HG03095 (cell line): ENCODE measurements at regions not wholly inside any gene's neighbourhood (a gene's known extent, or its start where the extent isn't known, plus 50 kb on each side); places are given as distances from the start of the nearest gene placed in this dataset.
"Not testable (repeated sequence)": the region's sequence is repeated elsewhere in the genome, so short reads cannot be mapped to it uniquely, and the experiment has no call there.

ENCODE experiments used
- ATAC-seq: cut with Tn5 transposase; IDR thresholded peaks from one replicate; pipeline ENCODE4 v1.9.1; 2021; ENCODE audit warnings: moderate library complexity; ENCODE audit not compliant: unreplicated experiment

- ATAC-seq = no peak
Measured at GRCh38 chr12:28023156-28023887, 50.8 kb upstream of the PTHLH start.

DNA sequence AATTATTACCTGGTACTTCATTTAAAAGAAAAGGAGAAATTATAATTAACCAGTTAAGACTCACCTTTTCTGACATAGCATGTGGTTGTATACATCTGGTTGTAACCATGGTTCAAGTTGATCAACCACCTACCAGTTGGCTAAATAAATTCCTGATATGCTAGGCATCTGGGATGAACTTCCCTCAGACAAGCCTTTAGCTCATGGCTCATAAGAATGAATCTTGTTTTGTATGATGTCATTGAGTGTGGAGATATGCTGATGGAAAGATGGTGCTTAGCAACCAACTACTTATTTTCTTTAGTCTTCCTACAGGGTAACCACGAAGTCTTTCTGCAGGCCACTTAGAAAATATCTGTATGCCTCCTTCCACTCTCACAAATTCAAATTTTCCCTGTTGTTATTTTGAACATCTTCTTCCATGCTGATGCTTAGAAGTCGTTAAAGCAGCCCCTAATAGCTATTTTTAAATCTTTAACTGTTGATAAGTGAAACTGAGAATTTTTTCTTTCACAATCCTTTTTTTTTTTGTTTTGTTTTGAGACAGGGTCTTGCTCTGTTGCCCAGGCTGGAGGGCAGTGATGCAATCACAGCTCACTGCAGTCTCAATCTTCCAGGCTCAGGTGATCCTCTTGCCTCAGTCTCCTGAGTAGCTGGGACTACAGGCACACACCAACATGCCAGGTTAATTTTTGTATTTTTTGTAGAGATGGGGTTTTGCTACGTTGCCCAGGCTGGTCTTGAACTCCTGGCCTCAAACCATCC is 51.9 kb upstream of the PTHLH start:
- ATAC-seq = no peak

- ATAC-seq = no peak
Measured at GRCh38 chr12:28025821-28026505, 53.4 kb upstream of the PTHLH start.

DNA sequence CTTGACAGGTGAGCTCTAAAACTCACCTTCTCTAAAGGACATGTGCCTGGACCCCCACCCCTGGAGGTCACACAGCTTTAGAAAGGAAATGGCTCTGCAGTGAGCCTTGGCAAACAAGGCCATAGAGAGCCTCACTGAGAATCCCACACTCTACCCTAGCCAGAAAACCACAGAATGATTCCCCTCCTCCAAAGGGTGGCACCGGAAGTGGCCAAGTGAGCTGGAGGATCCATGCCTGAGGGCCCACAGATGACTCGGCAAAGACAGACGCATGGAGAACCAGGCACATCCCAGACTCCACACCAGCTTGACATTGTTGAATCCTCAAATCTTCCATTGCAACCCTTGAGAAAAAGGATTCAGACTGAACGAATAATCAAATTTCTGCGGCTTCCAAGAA is 54.2 kb upstream of the PTHLH start:
- no peak for ATAC-seq

DNA sequence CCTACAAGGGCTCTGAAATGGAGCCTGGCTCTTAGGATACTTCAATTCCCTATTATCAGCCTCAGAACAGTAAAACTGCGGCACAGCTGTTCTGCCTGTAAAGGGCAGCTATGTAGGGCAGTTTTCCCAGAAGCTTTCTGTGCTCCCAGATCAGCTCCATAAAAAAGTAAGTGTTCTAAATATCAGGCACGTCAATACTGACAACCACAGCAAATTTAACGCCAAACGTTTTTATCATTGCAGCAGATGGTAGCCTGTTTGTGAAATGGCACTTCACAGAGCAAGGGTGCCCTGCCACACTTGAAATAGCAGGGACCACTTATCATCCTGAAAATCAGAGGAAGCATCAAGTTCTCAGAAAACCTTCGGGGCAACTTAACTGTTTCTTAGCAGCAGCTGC is 54.8 kb upstream of the PTHLH start:
- no peak for ATAC-seq

- ATAC-seq = no peak
Measured at GRCh38 chr12:28027947-28028724, 55.6 kb upstream of the PTHLH start.

DNA sequence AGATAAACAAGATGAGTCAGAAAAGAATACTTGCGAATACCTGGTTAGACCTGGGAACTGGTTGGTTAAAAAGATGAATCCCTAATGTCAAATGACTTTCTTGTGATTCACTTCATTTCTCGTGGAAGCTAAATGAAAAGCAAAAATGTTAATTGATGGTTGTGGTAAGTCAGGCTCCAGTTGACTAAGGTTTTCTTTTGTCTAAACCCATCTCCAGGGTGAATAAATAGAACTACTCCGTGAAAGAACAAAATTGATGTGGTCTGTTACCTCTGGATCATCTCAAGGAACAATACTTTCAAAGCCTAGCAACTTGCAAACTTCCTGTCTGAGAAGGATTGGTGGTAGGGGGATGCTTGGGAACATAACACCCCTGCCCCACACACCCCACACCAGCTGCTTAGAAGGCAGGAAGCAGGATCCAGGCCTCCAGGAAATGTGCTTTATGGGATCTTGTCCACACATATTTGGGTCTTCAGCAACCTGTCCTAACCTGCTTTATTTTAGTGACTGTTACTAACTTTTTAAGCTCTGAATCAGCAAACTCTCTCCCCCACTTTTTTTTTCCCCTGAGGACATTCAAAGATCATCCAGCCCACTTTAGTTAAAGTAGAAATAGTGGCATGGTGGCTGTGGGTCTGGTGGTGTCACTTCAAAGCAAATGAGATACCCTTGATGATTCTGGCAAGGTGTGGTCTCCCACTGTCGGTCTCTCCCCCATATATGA is 60.4 kb upstream of the PTHLH start:
- no peak for ATAC-seq

GRCh38 chr12:28033538-28033915 is 61.0 kb upstream of the PTHLH start:
- no peak for ATAC-seq

DNA sequence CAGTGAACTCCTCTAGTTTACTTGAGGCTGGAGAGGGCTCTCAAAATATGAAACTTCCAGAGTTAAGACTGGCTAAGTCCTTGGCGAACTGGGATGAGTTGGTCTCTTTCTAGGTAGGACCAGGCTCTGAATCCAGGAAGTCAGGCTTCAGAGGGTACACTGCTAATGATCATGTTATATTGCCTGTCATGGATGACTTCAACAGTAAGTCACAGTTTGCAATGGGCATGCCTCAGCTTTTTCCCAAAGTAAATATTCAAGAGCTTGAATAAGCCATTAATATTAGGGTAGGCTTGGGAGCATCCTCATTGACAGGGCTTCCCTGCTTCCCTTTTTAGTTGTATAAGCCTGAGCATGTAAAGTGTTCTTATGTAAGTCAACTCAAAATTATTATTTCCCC is 61.7 kb upstream of the PTHLH start:
- no peak for ATAC-seq

DNA sequence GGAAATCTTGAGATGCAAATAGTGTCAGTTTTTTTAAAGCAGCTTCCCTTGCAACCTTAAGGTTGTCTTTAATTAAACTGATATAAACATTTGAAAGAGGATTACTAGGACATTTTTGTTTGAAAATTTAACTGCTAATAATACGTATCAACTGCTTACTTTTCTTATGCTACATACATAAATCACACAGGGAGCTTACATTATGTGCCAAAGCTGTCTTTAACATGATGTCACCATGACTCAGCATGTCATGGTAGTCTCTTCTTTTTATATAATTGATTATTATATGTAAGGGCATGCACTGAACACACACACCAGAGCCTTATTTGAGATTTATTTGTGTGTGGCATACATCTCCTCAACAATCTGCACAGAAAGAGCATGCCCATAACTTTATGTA is 63.0 kb upstream of the PTHLH start:
- ATAC-seq = no peak

- ATAC-seq = no peak
Measured at GRCh38 chr12:28036940-28037339, 64.4 kb upstream of the PTHLH start.

DNA sequence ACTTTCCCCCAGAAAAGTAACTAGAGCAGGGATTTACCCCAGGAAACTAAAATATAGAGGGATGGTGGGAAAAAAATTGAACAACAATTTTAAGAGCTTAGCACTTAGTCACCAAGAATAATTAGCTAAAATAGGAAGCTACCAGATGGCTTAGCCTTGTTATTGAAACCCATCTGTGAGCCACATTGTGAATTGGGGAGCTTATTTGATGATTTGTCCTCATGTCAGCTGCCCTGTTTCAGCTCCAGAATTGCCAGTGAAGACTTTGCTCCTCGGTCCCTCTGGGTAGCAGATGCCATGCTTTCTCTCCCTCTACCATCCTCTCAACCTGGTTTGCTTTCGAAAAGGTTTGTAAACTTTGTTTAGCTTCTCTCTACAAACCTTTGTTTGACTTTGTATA is 67.7 kb upstream of the PTHLH start:
- ATAC-seq = no peak

GRCh38 chr12:28046600-28046999 is 74.1 kb upstream of the PTHLH start:
- ATAC-seq = not testable (repeated sequence)

- ATAC-seq = no peak
Measured at GRCh38 chr12:28050606-28051005, 78.1 kb upstream of the PTHLH start.

DNA sequence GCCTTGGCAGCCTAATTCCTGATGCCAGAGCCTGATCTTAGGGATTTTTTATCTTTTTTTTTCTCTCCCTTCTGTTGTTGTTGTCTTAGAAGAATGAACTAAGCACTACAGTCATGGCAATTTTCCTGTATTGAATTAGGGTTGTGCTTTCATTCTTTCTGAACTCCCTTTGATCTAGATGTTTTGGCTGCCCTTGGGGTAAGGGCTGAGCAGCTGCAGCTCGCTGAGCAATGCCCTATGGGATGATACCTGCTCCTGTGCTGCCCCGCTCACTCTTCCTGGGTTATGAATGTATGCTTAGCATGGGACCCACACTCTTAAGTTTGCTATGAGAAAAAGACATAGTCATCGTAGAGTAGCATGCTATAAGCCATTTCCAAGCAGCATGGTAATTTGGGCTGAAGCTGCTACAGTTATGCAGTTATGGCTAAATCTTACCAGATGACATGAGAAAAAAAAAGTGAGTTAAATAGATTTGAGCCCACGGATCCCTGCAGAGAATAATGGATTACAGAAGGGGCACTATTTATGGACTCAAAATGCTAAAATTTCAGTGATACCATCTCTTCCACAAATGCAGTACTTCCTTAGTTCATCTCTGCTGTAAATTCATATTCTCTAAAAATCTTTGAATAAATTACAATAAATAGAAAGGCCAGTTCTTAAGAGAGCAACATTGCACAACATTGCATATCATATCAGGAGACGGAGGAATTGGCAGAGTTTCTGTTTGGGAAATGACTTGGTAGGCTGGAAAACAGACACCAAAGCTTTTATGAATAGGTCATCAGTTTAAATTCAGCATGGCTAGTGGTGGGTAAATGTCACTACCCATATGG is 79.2 kb upstream of the PTHLH start:
- no peak for ATAC-seq

GRCh38 chr12:28053564-28053963 is 81.0 kb upstream of the PTHLH start:
- ATAC-seq = no peak

DNA sequence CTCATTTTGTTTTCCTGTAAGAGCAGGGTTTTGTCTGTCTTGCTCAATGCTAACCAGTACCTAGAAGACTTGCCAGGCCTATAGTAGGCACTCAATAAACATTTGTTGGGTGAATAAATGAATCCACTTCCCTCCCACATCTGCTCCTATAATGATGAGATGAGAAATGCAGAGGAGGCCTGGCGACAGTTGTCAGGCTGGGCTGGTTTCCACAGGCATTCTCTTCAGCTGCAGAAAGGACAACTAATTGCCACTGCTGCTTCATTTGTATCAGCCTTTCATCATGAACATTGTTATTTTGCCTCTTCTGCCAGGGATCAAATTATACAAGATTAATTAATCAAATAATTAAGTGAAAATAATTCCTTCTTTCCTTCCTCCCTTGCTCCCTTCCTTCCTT is 82.0 kb upstream of the PTHLH start:
- no peak for ATAC-seq

GRCh38 chr12:28057856-28058615 is 85.5 kb upstream of the PTHLH start:
- no peak for ATAC-seq

DNA sequence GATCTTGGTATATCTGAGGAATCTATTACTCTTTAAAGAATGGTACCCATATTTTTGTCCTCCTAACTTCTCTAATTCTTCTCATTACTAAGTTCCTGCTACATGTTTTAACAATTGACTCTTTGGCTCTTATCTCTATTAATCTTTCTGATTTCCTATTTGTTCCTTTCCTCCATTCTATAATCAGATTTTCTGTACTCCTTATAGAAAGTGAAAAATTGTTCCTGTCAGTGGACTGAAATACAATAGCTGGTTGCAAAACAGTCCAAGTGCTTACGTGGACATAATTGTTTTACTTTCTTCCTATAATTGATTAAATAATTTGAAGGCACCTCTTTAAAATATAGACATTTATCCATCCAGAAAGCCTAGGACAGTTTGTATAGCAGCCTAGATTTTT is 86.7 kb upstream of the PTHLH start:
- no peak for ATAC-seq
